ENCODE measurements at regions not wholly inside any gene's neighbourhood (a gene's known extent, or its start where the extent isn't known, plus 50 kb on each side); places are given as distances from the start of the nearest gene placed in this dataset.

- TF ChIP-seq POLR2AphosphoS5 (IDR thresholded peaks at IDR 0.05; ENCODE audit: low read depth, low read length) (no peak), TAF1 (IDR thresholded peaks at IDR 0.05; ENCODE audit: borderline replicate concordance, insufficient read depth, low read length) (no peak), REST (IDR thresholded peaks at IDR 0.05; ENCODE audit: insufficient read depth in 1 of 2, low read depth in 2 of 2, low read length in 2 of 2) (no peak)
Observed at GRCh38 chr2:120927265-120927628, 191.6 kb downstream of the GLI2 start.
